Thymus (tissue), 11 donors: ENCODE measurements at regions not wholly inside any gene's neighbourhood (a gene's known extent, or its start where the extent isn't known, plus 50 kb on each side); places are given as distances from the start of the nearest gene placed in this dataset.
"Not testable (repeated sequence)": the region's sequence is repeated elsewhere in the genome, so short reads cannot be mapped to it uniquely, and the experiment has no call there.

Experiments used
- DNase-seq, 9 donors: peaks; one replicate each; pipeline ENCODE4 v3.0.0-alpha.2; 2013; ENCODE audit warnings: low spot score in 9 of 9, low read depth in 6 of 9, missing footprints in 1 of 9
- H3K27ac ChIP-seq, 2 donors: one replicate each; pipeline ENCODE4 v1.5.1; 2013; ENCODE audit warnings: control low read depth in 1 of 2, low read depth in 1 of 2, low read length in 1 of 2, mild to moderate bottlenecking in 1 of 2, moderate library complexity in 1 of 2
- H3K27me3 ChIP-seq, 2 donors: one replicate each; pipeline ENCODE4 v1.5.1; 2013; ENCODE audit warnings: low read length in 1 of 2; ENCODE audit not compliant: control insufficient read depth in 2 of 2, insufficient read depth in 1 of 2
- H3K36me3 ChIP-seq, 2 donors: one replicate each; pipeline ENCODE4 v1.5.1; 2013; ENCODE audit warnings: low read length in 1 of 2, mild to moderate bottlenecking in 1 of 2, moderate library complexity in 1 of 2; ENCODE audit not compliant: control insufficient read depth in 2 of 2, insufficient read depth in 2 of 2
- H3K4me1 ChIP-seq, 2 donors: one replicate each; pipeline ENCODE4 v1.5.1; 2013; ENCODE audit warnings: low read length in 2 of 2; ENCODE audit not compliant: control insufficient read depth in 2 of 2, insufficient read depth in 2 of 2
- H3K4me3 ChIP-seq, 2 donors: one replicate each; pipeline ENCODE4 v1.5.1; 2013; ENCODE audit warnings: low read length in 2 of 2, control low read depth in 1 of 2, mild to moderate bottlenecking in 1 of 2
- H3K9me3 ChIP-seq, 2 donors: one replicate each; pipeline ENCODE4 v1.5.1; 2013; ENCODE audit warnings: low read length in 1 of 2, mild to moderate bottlenecking in 1 of 2; ENCODE audit not compliant: control insufficient read depth in 2 of 2, insufficient read depth in 1 of 2
- WGBS: extraction: QIAGEN DNeasy Blood & Tissue Kit; methylation state at CpG from one replicate; pipeline ENCODE4 v1.1.7; 2013; 5-methylcytosine and 5-hydroxymethylcytosine counted together
- donor health status: healthy.

DNA sequence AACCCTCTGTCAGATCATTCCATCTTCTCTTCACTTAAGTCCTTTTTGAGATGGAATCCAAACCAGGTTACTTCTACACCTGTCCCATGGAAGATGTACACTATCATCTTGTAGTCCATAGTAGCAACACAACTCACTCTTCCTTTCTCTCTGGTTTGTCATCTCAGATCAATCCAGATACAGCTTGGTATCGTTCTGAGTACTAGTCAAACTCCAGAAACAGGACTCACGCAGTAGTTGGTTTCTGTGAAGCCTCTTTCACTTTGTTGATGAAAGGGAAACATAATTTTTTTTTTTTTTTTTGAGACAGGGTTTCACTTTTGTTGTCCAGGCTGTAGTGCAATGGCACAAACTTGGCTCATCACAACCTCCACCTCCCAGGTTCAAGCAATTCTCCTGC lies 484.0 kb downstream of the PRDM9 start:
- DNase-seq: no peak
- 95% methylated on average over 2 of the region's 2 CpGs for WGBS
- H3K4me3 ChIP-seq: no peak overlapping the region
- no peaks in the 10 kb centered on the region for H3K9me3 ChIP-seq
- no peak overlapping the region for H3K27ac ChIP-seq
- no peaks in the 10 kb centered on the region for H3K36me3 ChIP-seq
- H3K4me1 ChIP-seq: no peaks in the 10 kb centered on the region
- H3K27me3 ChIP-seq: no peaks in the 10 kb centered on the region

DNA sequence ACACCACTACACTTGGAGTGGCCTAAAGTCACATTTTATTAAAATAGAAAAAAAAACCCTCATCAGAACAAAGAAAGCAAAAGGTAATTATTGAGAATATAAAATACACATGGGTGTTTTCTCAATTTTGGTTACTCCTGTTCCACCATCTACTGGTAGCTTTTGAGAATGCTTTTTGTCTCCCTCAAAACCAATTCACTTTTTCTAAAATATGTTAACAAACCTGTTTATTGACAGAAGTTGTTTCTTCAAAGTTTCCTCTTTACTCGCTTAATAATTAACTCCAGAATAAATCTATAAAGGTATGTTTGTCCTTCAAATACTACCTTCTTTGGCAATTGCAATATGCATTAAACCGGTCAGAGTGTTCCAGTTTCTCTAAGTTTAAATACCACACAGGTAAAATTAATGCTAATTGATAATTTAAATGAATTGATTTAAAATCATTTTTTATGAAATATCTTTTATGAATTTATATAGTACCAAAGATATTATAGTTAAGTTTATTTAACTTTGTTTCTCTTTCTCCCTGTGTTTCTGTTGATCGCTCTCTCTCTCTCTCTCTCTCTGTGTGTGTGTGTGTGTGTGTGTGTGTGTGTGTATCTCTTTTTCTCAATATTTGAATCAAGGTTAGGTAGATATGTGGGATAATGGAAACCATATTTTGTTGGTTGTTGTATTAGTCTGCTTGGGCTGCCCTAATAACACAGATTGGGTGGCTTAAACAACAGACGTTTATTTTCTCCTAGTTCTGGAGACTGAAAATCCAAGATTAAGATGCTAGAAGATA lies 487.4 kb downstream of the PRDM9 start:
- 97% methylated on average over 4 of the region's 4 CpGs for WGBS
- DNase-seq: no peak
- H3K9me3 ChIP-seq: no peaks in the 10 kb centered on the region

GRCh38 chr5:23996525-23996924 lies 489.1 kb downstream of the PRDM9 start:
- no peaks in the 10 kb centered on the region for H3K36me3 ChIP-seq
- no peak overlapping the region for H3K4me3 ChIP-seq
- no peaks in the 10 kb centered on the region for H3K9me3 ChIP-seq
- no peaks in the 10 kb centered on the region for H3K27me3 ChIP-seq
- H3K4me1 ChIP-seq: no peaks in the 10 kb centered on the region
- no peak for DNase-seq
- 64% methylated on average over 5 of the region's 5 CpGs for WGBS
- H3K27ac ChIP-seq: no peak overlapping the region

More for the DNA sequence above, 487.4 kb downstream of the PRDM9 start:
- no peaks in the 10 kb centered on the region for H3K4me1 ChIP-seq
- no peaks in the 10 kb centered on the region for H3K36me3 ChIP-seq
- H3K27me3 ChIP-seq: no peaks in the 10 kb centered on the region
- no peak overlapping the region for H3K27ac ChIP-seq
- no peak overlapping the region for H3K4me3 ChIP-seq

- Histone ChIP-seq H3K36me3 (no peaks in the 10 kb centered on the region), H3K4me3 (no peak overlapping the region), H3K27me3 (no peaks in the 10 kb centered on the region), H3K27ac (no peak overlapping the region), H3K4me1 (no peaks in the 10 kb centered on the region), H3K9me3 (no peaks in the 10 kb centered on the region)
- no peak for DNase-seq
Measured at GRCh38 chr5:24005384-24005783, 498.0 kb downstream of the PRDM9 start.

- DNase-seq, H3K27me3 ChIP-seq, H3K9me3 ChIP-seq, H3K27ac ChIP-seq, H3K36me3 ChIP-seq, H3K4me3 ChIP-seq, H3K4me1 ChIP-seq: not testable (repeated sequence)
- 90% methylated on average over 10 of the region's 10 CpGs for WGBS
Measured at GRCh38 chr5:24017710-24018109, 510.3 kb downstream of the PRDM9 start.

- no peaks in the 10 kb centered on the region for H3K4me1 ChIP-seq
- no peak overlapping the region for H3K4me3 ChIP-seq
- no peak overlapping the region for H3K27ac ChIP-seq
- H3K36me3 ChIP-seq: no peaks in the 10 kb centered on the region
- no peaks in the 10 kb centered on the region for H3K27me3 ChIP-seq
- H3K9me3 ChIP-seq: peaks cover 1 to 10% of the 10 kb centered on the region in 2 donors
- DNase-seq: no peak
Measured at GRCh38 chr5:24026288-24026687, 518.9 kb downstream of the PRDM9 start.

- Histone ChIP-seq H3K9me3 (no peaks in the 10 kb centered on the region), H3K27me3 (no peaks in the 10 kb centered on the region), H3K4me1 (no peaks in the 10 kb centered on the region), H3K36me3 (no peaks in the 10 kb centered on the region), H3K27ac (no peak overlapping the region), H3K4me3 (no peak overlapping the region)
- WGBS: 85% methylated on average over 2 of the region's 2 CpGs
- no peak for DNase-seq
Measured at GRCh38 chr5:24042688-24043087, 535.3 kb downstream of the PRDM9 start.

- Histone ChIP-seq H3K36me3 (no peaks in the 10 kb centered on the region), H3K9me3 (no peaks in the 10 kb centered on the region), H3K27me3 (no peaks in the 10 kb centered on the region), H3K4me1 (no peaks in the 10 kb centered on the region), H3K4me3 (no peak overlapping the region), H3K27ac (no peak overlapping the region)
- no peak for DNase-seq
Measured at GRCh38 chr5:24045046-24045445, 537.6 kb downstream of the PRDM9 start.

- Histone ChIP-seq H3K4me3 (no peak overlapping the region), H3K36me3 (no peaks in the 10 kb centered on the region), H3K4me1 (no peaks in the 10 kb centered on the region), H3K27ac (no peak overlapping the region), H3K9me3 (peaks cover 0 to 11% of the 10 kb centered on the region in 2 donors), H3K27me3 (no peaks in the 10 kb centered on the region)
- no peak for DNase-seq
- WGBS: 88% methylated on average over 2 of the region's 2 CpGs
Measured at GRCh38 chr5:24053737-24054136, 546.3 kb downstream of the PRDM9 start.
